ENCODE measurements at regions not wholly inside any gene's neighbourhood (a gene's known extent, or its start where the extent isn't known, plus 50 kb on each side); places are given as distances from the start of the nearest gene placed in this dataset.

DNA sequence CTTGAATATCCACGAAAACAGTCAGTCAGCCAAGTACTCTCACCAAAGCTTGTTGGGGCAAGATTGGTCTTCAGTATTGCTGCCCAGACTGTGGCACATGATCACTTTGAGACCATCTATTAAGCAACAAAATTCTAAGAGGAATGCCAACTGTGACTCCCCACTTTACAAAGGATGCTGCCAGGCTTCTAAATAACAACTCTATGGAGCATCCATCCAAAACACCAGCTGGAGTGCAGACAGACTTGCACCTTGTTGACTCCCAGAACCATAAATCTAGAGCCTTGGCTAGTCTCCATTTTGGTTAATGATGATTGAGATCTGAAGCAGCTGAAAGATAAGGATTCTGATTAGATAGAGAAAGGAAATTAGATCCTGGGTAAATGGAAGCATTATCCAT lies 132.8 kb downstream of the DIO2 start:
- H3K4me3 ChIP-seq: no peak overlapping the region
- H3K4me1 ChIP-seq: no peaks in the 10 kb centered on the region
- H3K27ac ChIP-seq: no peak overlapping the region
- H3K36me3 ChIP-seq: no peaks in the 10 kb centered on the region
- intact Hi-C loops (cut with DNase I; ENCODE audit: low total_unique reads): no loop called here
- no peaks in the 10 kb centered on the region for H3K9me3 ChIP-seq
- TF ChIP-seq CTCF (IDR thresholded peaks at IDR 0.05) (no peak), POLR2A (IDR thresholded peaks at IDR 0.05) (no peak), POLR2AphosphoS5 (IDR thresholded peaks at IDR 0.05) (no peak)
- no peak for DNase-seq (ENCODE audit: low spot score in 2 of 2)
- no peaks in the 10 kb centered on the region for H3K27me3 ChIP-seq

- no peaks in the 10 kb centered on the region for H3K4me1 ChIP-seq
- intact Hi-C loops (cut with DNase I; ENCODE audit: low total_unique reads): no loop called here
- H3K27me3 ChIP-seq: no peaks in the 10 kb centered on the region
These were observed 134.0 kb downstream of the DIO2 start for GRCh38 chr14:80077262-80077661.

GRCh38 chr14:80074900-80075574 lies 136.3 kb downstream of the DIO2 start:
- no peaks in the 10 kb centered on the region for H3K4me1 ChIP-seq
- no peak overlapping the region for H3K27ac ChIP-seq
- no peaks in the 10 kb centered on the region for H3K36me3 ChIP-seq
- peaks cover 6 to 16% of the 10 kb centered on the region in 2 donors for H3K9me3 ChIP-seq
- intact Hi-C loops (cut with DNase I; ENCODE audit: low total_unique reads): no loop called here
- no peak for DNase-seq (ENCODE audit: low spot score in 2 of 2)
- no peak overlapping the region for H3K4me3 ChIP-seq
- TF ChIP-seq CTCF (IDR thresholded peaks at IDR 0.05) (no peak), POLR2A (IDR thresholded peaks at IDR 0.05) (no peak), POLR2AphosphoS5 (IDR thresholded peaks at IDR 0.05) (no peak)
- no peaks in the 10 kb centered on the region for H3K27me3 ChIP-seq

More at GRCh38 chr14:80077262-80077661, 134.0 kb downstream of the DIO2 start:
- Histone ChIP-seq H3K27ac (no peak overlapping the region), H3K36me3 (no peaks in the 10 kb centered on the region), H3K9me3 (peaks cover 5 to 9% of the 10 kb centered on the region in 2 donors), H3K4me3 (no peak overlapping the region)
- no peak for TF ChIP-seq POLR2AphosphoS5 (IDR thresholded peaks at IDR 0.05)
- TF ChIP-seq POLR2A (IDR thresholded peaks at IDR 0.05): no peak
- TF ChIP-seq CTCF (IDR thresholded peaks at IDR 0.05): no peak
- DNase-seq (ENCODE audit: low spot score in 2 of 2): no peak

DNA sequence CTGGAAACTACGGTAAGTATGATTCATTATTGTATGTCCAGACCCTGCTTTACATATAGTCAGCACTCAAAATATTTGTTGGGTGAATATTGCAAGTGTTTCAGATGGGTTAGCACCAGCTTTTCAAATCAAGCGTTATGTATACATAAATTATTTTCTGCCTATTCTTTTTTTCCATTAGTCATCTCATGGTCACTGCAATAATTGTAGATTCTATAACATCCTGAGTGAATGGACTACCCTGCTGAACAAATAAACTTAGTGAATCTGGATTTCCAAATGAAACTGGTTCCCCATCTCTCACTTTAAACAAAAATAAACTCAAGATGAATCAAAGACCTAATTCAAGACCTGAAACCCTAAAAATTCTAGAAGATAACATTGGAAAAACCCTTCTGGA lies 152.3 kb downstream of the DIO2 start:
- H3K4me1 ChIP-seq: no peaks in the 10 kb centered on the region
- no peak for DNase-seq (ENCODE audit: low spot score in 2 of 2)
- H3K36me3 ChIP-seq: no peaks in the 10 kb centered on the region
- H3K27ac ChIP-seq: no peak overlapping the region
- intact Hi-C loops (cut with DNase I; ENCODE audit: low total_unique reads): loop anchor here (5.0 kb wide), 1 partner anchor 793 kb away; no protein-coding TSS in a partner anchor
- TF ChIP-seq POLR2A (IDR thresholded peaks at IDR 0.05) (no peak), POLR2AphosphoS5 (IDR thresholded peaks at IDR 0.05) (no peak)
- H3K4me3 ChIP-seq: no peak overlapping the region
- H3K27me3 ChIP-seq: no peaks in the 10 kb centered on the region
- H3K9me3 ChIP-seq: no peaks in the 10 kb centered on the region

DNA sequence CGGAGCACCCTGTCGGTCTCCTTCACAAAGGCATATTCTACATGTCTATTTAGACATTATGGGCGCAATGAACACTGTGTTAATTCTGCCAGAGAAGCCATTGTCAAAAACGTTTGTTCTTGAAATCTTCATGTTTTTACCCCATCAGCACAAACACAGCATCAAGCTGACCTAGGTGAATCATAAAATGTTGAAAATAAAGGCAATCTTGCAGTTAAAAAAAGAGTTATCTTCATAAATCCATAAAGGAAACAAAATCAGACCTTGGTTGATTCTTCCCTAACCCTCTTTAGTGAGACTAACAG lies 154.9 kb downstream of the DIO2 start:
- Histone ChIP-seq H3K9me3 (peaks cover 0 to 1% of the 10 kb centered on the region in 2 donors), H3K27me3 (no peaks in the 10 kb centered on the region), H3K4me1 (no peaks in the 10 kb centered on the region), H3K36me3 (no peaks in the 10 kb centered on the region), H3K27ac (no peak overlapping the region), H3K4me3 (no peak overlapping the region)
- TF ChIP-seq POLR2A (IDR thresholded peaks at IDR 0.05) (no peak), CTCF (IDR thresholded peaks at IDR 0.05) (no peak), POLR2AphosphoS5 (IDR thresholded peaks at IDR 0.05) (no peak)
- DNase-seq (ENCODE audit: low spot score in 2 of 2): no peak
- intact Hi-C loops (cut with DNase I; ENCODE audit: low total_unique reads): loop anchor here (5.0 kb wide), 1 partner anchor 796 kb away; no protein-coding TSS in a partner anchor

Data from breast epithelium (tissue), 4 donors.